Mucosa of descending colon (tissue), 3 donors: ENCODE measurements at regions not wholly inside any gene's neighbourhood (a gene's known extent, or its start where the extent isn't known, plus 50 kb on each side); places are given as distances from the start of the nearest gene placed in this dataset.

Experiments
- ATAC-seq: fragments of 200-7000 bp; cut with Tn5 transposase; one replicate; pipeline ENCODE4 v1.9.1; 2020; ENCODE audit warnings: mild to moderate bottlenecking, moderate library complexity
- DNase-seq, 3 donors: peaks; one replicate each; pipeline ENCODE4 v3.0.0-alpha.2; 2020
- H3K36me3 ChIP-seq: fragments of 200-600 bp; one replicate; pipeline ENCODE4 v1.8.0; 2021; ENCODE audit warnings: low read depth, mild to moderate bottlenecking
- H3K4me1 ChIP-seq: fragments of 200-600 bp; one replicate; pipeline ENCODE4 v1.8.0; 2021; ENCODE audit warnings: low read depth, mild to moderate bottlenecking
- H3K4me3 ChIP-seq: fragments of 200-600 bp; one replicate; pipeline ENCODE4 v1.8.0; 2021; ENCODE audit warnings: mild to moderate bottlenecking
- H3K9me3 ChIP-seq: fragments of 200-600 bp; one replicate; pipeline ENCODE4 v1.8.0; 2021; ENCODE audit warnings: mild to moderate bottlenecking
- intact Hi-C, 2 donors: fragments of 100-400 bp; cut with DNase I in 1 of 2; cut with micrococcal nuclease in 1 of 2; formaldehyde crosslinking; loops; one replicate each; pipeline versions ENCODE4 v1.11.0 to v1.11.1; 2022; cut with DNase I, micrococcal nuclease
- TF ChIP-seq, protein P1 (sequence below): fragments of 200-600 bp; IDR thresholded peaks from one replicate; pipeline ENCODE4 v1.8.0; 2022; ENCODE audit warnings: antibody characterized with exemption, mild to moderate bottlenecking
- donor health status: DM: no; HTN: no; CAD: no; lungs with moderate emphysema.
- donor health status: DM: no; HTN: no; CAD: no.
- donor health status: DM: no; HTN: yes; CAD: no.

DNA sequence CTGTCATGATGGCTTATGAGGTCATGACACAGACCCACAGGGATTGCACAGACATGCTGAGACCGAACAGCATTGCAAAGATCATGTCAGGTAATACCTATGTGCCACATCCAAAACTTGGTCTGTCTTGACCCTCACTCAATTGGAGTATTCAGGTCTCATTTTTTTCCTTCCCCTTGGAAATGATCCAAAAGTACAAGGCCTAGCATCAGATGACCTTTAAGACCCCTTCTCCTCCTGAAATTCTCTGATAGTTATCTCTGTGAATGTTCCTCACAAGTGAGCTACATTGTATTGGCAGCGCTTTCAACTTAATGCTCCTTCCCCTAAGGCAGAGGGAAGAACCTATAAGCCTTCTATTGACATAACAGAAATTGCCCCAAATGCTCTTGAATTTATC, 507.4 kb upstream of the JARID2 start:
- TF ChIP-seq, protein P1, sequence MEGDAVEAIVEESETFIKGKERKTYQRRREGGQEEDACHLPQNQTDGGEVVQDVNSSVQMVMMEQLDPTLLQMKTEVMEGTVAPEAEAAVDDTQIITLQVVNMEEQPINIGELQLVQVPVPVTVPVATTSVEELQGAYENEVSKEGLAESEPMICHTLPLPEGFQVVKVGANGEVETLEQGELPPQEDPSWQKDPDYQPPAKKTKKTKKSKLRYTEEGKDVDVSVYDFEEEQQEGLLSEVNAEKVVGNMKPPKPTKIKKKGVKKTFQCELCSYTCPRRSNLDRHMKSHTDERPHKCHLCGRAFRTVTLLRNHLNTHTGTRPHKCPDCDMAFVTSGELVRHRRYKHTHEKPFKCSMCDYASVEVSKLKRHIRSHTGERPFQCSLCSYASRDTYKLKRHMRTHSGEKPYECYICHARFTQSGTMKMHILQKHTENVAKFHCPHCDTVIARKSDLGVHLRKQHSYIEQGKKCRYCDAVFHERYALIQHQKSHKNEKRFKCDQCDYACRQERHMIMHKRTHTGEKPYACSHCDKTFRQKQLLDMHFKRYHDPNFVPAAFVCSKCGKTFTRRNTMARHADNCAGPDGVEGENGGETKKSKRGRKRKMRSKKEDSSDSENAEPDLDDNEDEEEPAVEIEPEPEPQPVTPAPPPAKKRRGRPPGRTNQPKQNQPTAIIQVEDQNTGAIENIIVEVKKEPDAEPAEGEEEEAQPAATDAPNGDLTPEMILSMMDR, result no peak
- no peak for DNase-seq
- no peak for ATAC-seq

DNA sequence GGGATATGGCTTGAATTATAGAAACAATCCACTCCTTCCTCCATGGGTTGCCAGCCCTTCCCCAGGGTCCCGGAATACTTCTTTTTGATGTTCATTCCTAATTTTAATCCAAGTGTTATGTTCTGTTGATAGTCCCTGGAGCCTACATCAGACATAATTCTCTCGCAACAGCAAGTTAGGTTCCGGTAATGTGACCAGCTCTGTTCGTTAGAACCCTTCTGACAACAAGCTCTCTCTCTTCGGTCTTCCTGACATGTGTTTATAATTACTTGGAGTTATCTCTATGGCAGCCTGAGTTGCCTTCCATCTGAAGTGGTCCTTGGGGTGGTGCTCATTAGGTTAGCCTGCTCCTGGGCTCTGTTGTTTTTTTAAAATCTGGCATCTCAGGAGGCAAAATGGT, 506.9 kb upstream of the JARID2 start:
- H3K4me3 ChIP-seq, result no peak overlapping the region
- H3K4me1 ChIP-seq, result no peaks in the 10 kb centered on the region
- no peaks in the 10 kb centered on the region for H3K9me3 ChIP-seq
- DNase-seq, result no peak
- ATAC-seq, result no peak
- H3K36me3 ChIP-seq, result no peaks in the 10 kb centered on the region
- TF ChIP-seq, protein P1, result no peak
- intact Hi-C loops, result no loop called here

More for the DNA sequence above, 507.4 kb upstream of the JARID2 start:
- H3K4me3 ChIP-seq, result no peak overlapping the region
- H3K36me3 ChIP-seq, result no peaks in the 10 kb centered on the region
- no peaks in the 10 kb centered on the region for H3K4me1 ChIP-seq
- intact Hi-C loops, result no loop called here
- no peaks in the 10 kb centered on the region for H3K9me3 ChIP-seq

DNA sequence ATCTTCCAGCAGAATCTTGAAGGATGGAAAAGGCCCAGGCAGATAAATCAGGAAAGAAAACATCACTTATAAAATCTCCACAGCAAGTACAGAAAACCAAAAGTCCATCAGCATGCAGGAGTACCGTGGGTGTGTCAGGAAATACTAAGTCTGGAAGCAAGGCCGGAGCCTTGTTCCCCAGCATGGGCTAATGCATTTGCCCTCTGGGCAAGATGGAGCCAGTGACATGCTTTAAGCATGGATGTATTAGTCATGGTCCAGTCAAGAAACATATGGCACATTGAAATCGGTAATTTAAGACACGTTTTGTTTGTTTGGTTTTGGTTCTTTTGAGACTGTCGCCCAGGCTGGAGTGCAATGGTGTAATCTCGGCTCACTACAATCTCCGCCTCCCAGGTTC, 506.0 kb upstream of the JARID2 start:
- DNase-seq (no peak), ATAC-seq (no peak)
- Histone ChIP-seq H3K9me3 (no peaks in the 10 kb centered on the region), H3K4me3 (no peak overlapping the region), H3K36me3 (no peaks in the 10 kb centered on the region), H3K4me1 (no peaks in the 10 kb centered on the region)
- TF ChIP-seq, protein P1, result no peak
- intact Hi-C loops, result no loop called here

DNA sequence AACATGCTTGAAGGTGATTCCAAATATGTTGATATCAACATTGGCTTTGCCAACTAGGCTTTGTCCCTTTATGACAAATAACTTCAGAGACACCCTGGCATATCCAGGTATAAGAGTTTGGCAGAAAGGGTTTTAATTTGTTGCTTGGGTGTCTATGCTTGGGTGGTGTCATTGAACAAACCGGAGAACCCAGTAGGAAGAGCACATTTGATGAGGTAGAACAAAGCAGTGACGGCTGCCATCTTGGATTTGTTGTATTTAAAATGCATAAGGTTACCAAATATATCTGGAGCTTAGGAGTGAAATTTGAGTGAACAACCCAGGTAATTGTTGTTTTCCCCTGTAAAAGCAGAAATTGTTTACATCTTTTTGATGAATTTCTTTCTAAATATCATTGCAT, 503.7 kb upstream of the JARID2 start:
- TF ChIP-seq, protein P1, result no peak
- ATAC-seq (no peak), DNase-seq (no peak)
- Histone ChIP-seq H3K4me3 (no peak overlapping the region), H3K36me3 (no peaks in the 10 kb centered on the region), H3K9me3 (no peaks in the 10 kb centered on the region), H3K4me1 (no peaks in the 10 kb centered on the region)
- intact Hi-C loops, result no loop called here

DNA sequence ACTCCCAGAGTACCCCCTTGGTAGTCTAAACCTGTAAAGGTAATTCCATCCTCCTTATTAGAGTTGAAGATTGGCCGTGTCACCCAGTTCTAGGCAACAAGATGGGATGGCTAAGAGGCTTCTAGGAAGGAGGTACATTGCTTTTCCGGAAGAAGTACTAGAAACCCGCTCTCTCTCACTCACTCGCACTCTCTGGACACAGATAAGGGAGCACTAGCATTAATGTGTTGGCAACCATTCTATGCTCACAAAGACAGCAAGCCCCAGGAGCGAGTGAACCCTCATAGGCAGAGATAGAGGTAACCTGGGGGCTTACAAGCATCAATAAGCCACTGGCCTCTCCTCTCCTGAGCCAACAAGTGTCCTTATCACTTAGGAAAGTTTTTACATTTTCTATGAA, 503.2 kb upstream of the JARID2 start:
- intact Hi-C loops, result no loop called here
- H3K4me1 ChIP-seq, result no peaks in the 10 kb centered on the region
- ATAC-seq (no peak), DNase-seq (no peak)
- H3K36me3 ChIP-seq, result no peaks in the 10 kb centered on the region
- no peak overlapping the region for H3K4me3 ChIP-seq
- H3K9me3 ChIP-seq, result no peaks in the 10 kb centered on the region
- TF ChIP-seq, protein P1, result no peak

DNA sequence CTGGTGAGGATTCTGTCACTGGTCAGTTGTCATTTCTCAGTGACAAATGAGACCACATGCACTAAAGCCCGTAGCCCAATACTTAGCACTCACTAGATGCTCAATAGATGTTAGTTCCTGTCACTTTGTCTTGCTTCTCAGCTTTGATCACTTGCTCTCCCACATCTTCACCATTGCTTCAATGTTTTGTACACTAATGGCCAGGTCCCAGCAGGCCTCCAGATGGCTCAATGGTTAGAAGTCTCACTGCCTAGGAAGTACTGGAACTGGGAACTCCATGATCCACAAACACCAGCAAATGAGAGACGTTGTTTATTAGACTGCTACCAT, 502.8 kb upstream of the JARID2 start:
- ATAC-seq (no peak), DNase-seq (no peak)
- intact Hi-C loops, result no loop called here
- Histone ChIP-seq H3K4me3 (no peak overlapping the region), H3K36me3 (no peaks in the 10 kb centered on the region), H3K9me3 (no peaks in the 10 kb centered on the region), H3K4me1 (no peaks in the 10 kb centered on the region)
- TF ChIP-seq, protein P1, result no peak
